DMS153 treated with DMSO at 0.1 percent for 48 hours (cell line): ENCODE measurements at regions not wholly inside any gene's neighbourhood (a gene's known extent, or its start where the extent isn't known, plus 50 kb on each side); places are given as distances from the start of the nearest gene placed in this dataset.
A peak's percentile ranks its signal among the peaks of the same experiment; 100 is the strongest.

ENCODE experiments used
- DNase-seq: peaks from one replicate; lab custom pipeline; 2025; ENCODE audit not compliant: unreplicated experiment; lab: John Stamatoyannopoulos, UW

GRCh38 chr15:47577461-47577860 lies 139.8 kb upstream of the SEMA6D start:
- DNase-seq = no peak

DNA sequence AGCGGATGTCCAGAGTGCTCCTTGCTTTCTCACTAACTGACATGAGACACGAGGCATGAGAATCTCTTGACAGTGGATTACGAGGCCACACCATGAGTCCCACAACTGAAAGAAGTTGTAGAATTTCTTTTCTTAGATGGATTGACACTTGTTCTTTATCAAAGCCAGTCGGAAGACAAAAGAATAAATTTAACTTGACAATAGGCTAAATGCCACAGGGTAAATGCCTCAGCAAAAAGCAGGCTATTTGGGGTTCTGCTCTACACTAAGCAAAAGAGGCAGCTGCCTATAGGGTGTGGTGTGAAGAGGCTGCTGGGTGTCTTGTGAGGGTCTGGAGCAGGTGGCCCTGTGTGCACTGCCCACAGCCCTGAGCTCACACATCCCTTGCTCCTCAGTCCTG lies 135.1 kb upstream of the SEMA6D start:
- no peak for DNase-seq

GRCh38 chr15:47584316-47584715 lies 133.0 kb upstream of the SEMA6D start:
- DNase-seq = no peak

- DNase-seq = peak; percentile 27
Observed at GRCh38 chr15:47586653-47587224, 130.6 kb upstream of the SEMA6D start.

- no peak for DNase-seq
Observed at GRCh38 chr15:47587940-47588802, 129.1 kb upstream of the SEMA6D start.

DNA sequence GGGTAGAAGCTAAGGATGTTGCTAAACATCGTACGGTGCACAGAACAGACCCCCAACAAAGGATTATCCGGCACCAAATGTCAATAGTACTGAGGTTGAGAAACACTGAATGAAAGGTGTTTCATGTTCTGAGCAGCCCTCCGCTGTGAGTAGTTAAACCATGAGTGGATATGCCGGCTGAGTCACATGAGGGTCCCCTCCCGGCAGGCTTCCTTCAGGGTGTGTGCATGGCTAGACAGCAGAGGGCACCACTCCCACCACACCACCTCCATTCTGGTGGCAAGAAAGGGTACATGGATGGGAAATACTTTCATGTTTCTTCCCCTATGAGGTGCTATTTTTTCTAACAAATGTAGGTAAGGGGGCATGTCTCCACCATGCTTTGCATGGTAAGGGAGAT lies 128.3 kb upstream of the SEMA6D start:
- DNase-seq = no peak

GRCh38 chr15:47598996-47599395 lies 118.3 kb upstream of the SEMA6D start:
- DNase-seq = no peak

DNA sequence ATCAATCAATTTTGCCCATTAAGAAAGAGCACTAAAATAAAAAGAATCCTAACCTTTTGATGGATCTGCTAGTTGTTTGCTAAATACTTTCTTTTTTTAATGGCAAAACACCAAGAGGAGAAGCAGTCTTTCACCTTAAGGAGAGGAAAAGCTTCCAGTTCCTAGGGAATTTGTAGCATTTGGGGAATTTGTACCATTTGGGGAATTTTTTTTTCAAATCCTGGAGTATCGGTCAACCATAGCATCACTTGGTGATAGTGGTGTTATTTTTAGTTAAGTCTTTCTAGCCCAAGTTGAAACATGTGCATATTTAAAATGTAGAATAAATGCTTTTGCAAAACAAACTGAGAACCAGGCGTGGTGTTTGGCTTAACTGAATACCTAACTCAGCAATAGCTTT lies 117.5 kb upstream of the SEMA6D start:
- no peak for DNase-seq

GRCh38 chr15:47602121-47602520 lies 115.2 kb upstream of the SEMA6D start:
- no peak for DNase-seq

DNA sequence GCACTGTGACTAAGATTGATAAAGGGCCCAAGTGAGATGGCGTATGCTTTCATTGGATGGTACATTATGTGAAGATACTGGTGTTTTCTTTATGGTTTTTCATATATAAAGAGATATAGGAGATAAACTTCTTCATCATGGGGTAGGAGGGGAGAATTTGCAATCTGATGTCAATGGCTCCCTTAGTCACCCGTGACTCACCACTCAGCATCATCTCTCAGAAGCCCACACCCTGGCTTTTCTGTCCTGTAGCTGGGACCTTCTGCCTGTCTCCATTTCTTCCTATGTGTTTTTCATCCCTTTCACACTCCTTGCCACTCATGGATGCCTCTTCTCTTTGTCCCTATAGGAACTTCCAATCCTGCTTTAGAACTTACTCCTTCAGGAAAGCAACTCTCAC lies 114.3 kb upstream of the SEMA6D start:
- no peak for DNase-seq

GRCh38 chr15:47607695-47608094 lies 109.6 kb upstream of the SEMA6D start:
- DNase-seq = no peak

DNA sequence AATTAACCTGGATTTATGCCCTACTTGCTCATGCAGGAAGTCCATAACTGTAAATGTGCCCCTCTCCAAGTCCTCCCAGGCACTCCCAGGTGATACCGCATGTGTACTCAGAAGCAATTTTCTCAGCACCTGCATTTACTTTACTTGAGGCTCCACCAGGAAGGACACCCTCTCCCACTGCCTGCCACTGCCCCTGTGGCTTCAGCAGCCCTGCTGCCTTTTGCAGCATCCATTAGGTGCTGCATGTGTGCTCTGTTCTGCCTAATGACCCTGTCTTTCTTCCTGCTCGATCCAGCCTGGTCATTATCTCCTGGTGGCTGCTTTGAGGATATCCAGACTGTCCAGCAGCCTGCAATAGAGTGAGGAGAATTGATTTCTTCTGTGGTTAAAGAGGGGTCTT lies 107.6 kb upstream of the SEMA6D start:
- DNase-seq = peak; percentile 1

- no peak for DNase-seq
Observed at GRCh38 chr15:47610736-47611135, 106.6 kb upstream of the SEMA6D start.

DNA sequence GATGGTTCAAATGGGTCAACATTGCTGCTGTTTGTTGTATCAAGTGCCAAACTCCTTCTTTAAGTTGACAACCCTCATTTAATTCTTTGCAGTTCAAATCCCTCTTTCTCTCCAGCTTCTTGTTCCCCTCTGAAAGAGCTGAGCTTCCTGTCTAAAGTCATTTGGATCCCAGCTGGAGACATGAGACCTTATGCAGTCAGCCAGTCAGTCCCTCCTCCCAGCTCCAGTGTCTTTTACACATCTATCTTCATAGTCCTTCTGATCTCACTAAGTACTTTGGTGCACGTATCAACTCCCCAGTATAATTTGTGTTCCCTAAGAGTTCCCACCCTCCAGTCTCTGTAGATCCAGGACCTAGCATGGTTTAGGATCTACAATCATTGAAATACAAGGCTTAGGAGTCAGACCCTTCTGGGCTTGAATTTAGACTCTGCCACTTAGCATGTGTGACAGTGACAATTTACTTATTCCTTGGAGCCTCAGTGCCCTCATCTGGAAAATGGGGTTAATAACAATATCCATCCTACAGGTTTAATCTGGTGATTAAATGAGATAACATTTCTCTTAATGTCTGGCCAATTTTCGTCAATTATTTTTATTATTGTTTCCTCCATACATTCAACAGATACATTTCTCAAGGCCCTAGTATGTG lies 102.8 kb upstream of the SEMA6D start:
- DNase-seq = no peak

- DNase-seq = no peak
Observed at GRCh38 chr15:47616876-47617275, 100.4 kb upstream of the SEMA6D start.

DNA sequence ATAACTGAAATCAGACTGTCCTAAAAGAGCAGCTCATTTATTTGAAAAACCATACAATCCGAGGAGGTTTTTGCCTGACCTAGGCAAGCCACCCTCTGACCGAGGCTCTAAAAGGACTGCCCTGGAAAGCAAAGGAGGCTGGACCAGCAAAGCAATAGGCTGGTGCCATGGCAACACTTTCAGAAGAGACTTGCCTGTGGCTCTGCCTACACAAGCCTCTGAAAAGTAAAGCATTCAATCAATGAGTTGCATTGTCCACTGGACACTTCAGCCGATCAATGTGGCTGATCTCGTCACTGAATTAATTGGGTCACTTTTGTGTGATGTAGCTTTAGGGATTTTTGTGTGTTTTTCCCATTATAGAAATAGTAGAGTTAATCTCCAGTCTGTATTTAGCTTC lies 99.1 kb upstream of the SEMA6D start:
- DNase-seq = no peak

GRCh38 chr15:47620960-47621681 lies 96.2 kb upstream of the SEMA6D start:
- DNase-seq = no peak

- DNase-seq = no peak
Observed at GRCh38 chr15:47622055-47622454, 95.2 kb upstream of the SEMA6D start.

GRCh38 chr15:47624503-47624902 lies 92.8 kb upstream of the SEMA6D start:
- no peak for DNase-seq

DNA sequence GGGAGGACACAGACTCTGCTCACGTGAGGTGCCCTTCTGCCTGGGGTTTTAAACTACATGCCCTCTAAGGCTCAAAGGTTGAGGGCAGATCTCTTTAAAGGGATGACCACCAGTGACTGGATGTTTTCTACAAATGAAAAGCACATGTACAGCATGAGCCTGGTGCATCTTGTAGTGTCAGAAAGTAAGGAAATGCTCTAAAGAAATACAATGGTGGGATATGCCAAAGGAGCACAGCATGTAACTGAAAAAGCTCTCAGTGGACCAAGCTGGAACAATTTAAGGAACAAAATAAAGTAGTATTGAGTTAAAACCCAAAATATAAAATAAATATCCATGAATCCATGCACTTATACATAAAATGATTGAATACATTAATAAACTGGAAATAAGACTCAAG lies 78.3 kb upstream of the SEMA6D start:
- DNase-seq = no peak

DNA sequence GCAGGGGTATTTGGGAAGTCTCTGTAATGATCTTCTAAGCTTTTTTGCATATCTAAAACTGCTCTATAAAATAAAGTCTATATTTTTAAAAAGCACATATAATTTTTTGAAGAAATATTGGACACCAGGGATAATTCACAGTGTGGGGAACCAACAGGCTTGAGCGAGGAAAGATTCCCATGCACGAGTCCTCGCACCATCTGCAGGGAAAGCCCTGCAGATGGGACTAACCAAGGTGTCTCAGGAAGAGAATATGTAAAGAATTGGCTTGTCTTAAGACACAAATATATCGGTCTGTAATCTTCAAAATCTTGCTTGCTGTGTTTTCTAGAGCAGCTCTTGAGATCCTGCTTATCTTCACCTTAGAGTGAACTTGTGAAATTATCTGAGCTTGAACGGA lies 77.2 kb upstream of the SEMA6D start:
- DNase-seq = no peak

DNA sequence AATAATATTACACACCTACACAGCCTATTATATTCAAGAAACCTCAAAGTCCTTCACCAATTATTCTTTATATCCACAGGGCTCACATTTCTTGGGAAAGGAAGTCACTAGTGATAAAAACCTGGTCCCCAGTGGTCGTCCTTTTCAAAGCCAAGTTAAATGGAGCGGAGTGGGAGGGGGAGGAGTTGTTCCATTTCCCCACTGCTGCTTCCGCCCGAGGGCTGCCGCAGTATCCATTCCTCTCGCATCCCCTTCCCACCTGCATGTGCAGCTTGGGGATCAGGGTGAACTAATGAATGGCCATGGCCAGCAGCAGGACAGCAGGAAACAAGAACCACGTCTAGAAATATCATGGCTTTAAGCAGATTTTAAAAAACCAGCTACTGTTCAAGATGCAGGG lies 76.4 kb upstream of the SEMA6D start:
- DNase-seq = no peak
